ENCODE measurements at regions not wholly inside any gene's neighbourhood (a gene's known extent, or its start where the extent isn't known, plus 50 kb on each side); places are given as distances from the start of the nearest gene placed in this dataset.

- Histone ChIP-seq H3K4me1 (replicated peaks) (no peaks in the 10 kb centered on the region), H3K36me3 (no peaks in the 10 kb centered on the region), H3K27me3 (replicated peaks; ENCODE audit: insufficient read depth) (no peaks in the 10 kb centered on the region), H3K27ac (no peak overlapping the region), H3K4me3 (no peak overlapping the region), H3K9me3 (no peaks in the 10 kb centered on the region)
- TF ChIP-seq CTCF (IDR thresholded peaks at IDR 0.05) (no peak), POLR2AphosphoS5 (IDR thresholded peaks at IDR 0.05) (no peak), POLR2A (IDR thresholded peaks at IDR 0.05) (no peak)
- no peak for DNase-seq (ENCODE audit: low spot score)
- intact Hi-C loops (cut with DNase I) = no loop called here
- 25% methylated on average over 1 of the region's 1 CpG for WGBS
Observed at GRCh38 chr21:14602382-14602958, 56.4 kb upstream of the SAMSN1 start.

- intact Hi-C loops (cut with DNase I) = no loop called here
- H3K4me3 ChIP-seq = no peak overlapping the region
- H3K36me3 ChIP-seq = no peaks in the 10 kb centered on the region
- WGBS = 65% methylated on average over 3 of the region's 3 CpGs
- H3K27me3 ChIP-seq (replicated peaks; ENCODE audit: insufficient read depth) = no peaks in the 10 kb centered on the region
- H3K27ac ChIP-seq = no peak overlapping the region
- TF ChIP-seq CTCF (IDR thresholded peaks at IDR 0.05) = no peak
- TF ChIP-seq POLR2A (IDR thresholded peaks at IDR 0.05) = no peak
- TF ChIP-seq POLR2AphosphoS5 (IDR thresholded peaks at IDR 0.05) = no peak
- DNase-seq (ENCODE audit: low spot score) = no peak
- no peaks in the 10 kb centered on the region for H3K4me1 ChIP-seq (replicated peaks)
- H3K9me3 ChIP-seq = no peaks in the 10 kb centered on the region
Observed at GRCh38 chr21:14600569-14601297, 54.6 kb upstream of the SAMSN1 start.

GRCh38 chr21:14598065-14598464 lies 52.0 kb upstream of the SAMSN1 start:
- H3K27me3 ChIP-seq (replicated peaks; ENCODE audit: insufficient read depth) = no peaks in the 10 kb centered on the region
- TF ChIP-seq POLR2A (IDR thresholded peaks at IDR 0.05) = no peak
- no peak for TF ChIP-seq CTCF (IDR thresholded peaks at IDR 0.05)
- no peak for TF ChIP-seq POLR2AphosphoS5 (IDR thresholded peaks at IDR 0.05)
- no peak overlapping the region for H3K4me3 ChIP-seq
- H3K4me1 ChIP-seq (replicated peaks) = no peaks in the 10 kb centered on the region
- H3K36me3 ChIP-seq = no peaks in the 10 kb centered on the region
- intact Hi-C loops (cut with DNase I) = no loop called here
- H3K9me3 ChIP-seq = no peaks in the 10 kb centered on the region
- no peak for DNase-seq (ENCODE audit: low spot score)
- H3K27ac ChIP-seq = no peak overlapping the region

All from prostate gland (tissue), 2 donors.